ENCODE measurements at regions not wholly inside any gene's neighbourhood (a gene's known extent, or its start where the extent isn't known, plus 50 kb on each side); places are given as distances from the start of the nearest gene placed in this dataset.

DNA sequence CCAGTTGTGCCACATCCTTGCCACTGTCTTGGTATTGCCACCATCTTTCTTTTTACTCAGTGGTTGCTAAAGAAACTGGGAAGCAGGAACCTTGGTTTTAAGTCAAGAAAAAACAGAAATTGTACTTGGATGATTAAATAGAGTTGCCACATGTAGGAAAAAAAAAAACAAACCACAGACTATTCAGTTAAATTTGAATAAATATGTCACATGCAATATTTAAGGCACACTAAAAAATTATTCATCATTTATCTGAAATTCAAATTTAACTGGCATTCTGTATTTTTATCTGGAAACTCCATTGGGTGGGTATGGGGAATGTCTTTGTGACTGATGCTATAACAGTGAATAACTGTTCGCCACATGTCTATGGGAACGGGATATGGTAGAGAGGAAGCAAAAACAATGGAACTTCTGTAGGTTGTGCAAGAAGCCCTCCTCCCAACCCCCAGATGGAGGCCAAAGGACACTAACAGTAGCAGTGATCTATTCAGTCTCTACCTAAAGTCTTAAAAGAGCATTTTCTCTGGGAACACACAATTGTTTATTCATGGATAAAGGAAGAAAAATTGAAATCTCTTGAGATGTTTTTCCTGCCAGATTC, 57.0 kb upstream of the PLAC8 start:
- DNase-seq (no peak), ATAC-seq (no peak)

DNA sequence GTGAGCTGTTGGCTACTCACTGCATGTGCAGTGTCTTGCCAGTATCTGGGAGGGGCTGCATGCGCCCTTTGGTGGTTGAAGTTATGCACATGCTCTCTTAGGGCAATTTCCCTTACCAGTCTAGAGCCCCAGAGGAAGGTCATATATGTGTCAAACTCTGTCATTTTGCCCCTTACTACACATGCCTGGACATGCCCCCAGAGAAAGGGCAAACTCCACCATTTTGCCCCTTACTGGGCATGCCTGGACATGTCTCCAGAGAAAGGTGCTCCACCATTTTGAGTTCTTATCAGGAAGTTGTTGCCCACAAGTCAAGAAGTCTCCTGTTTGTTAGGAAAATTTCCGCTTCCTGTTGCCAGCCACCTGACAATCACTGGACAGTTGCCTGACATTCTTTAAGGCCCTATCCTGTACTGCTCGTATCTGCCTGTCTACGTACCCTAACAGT, 56.4 kb upstream of the PLAC8 start:
- DNase-seq (no peak), ATAC-seq (peak; percentile 43)

All from stimulated activated naive CD8-positive, alpha-beta T cell treated with anti-CD3 and anti-CD28 coated beads, Interleukin-15, Interleukin-2, amounts not matched to agents 100 U/mL and 50 U/mL, for 24 hours (primary cell).